ENCODE measurements at regions not wholly inside any gene's neighbourhood (a gene's known extent, or its start where the extent isn't known, plus 50 kb on each side); places are given as distances from the start of the nearest gene placed in this dataset.
"Not testable (repeated sequence)": the region's sequence is repeated elsewhere in the genome, so short reads cannot be mapped to it uniquely, and the experiment has no call there.

GRCh38 chr9:76964612-76965011, 54.8 kb upstream of the FOXB2 start:
- POLR2A ChIA-PET = no interaction called here
- TF ChIP-seq CTCF (IDR thresholded peaks at IDR 0.05; ENCODE audit: insufficient read depth, low read length, missing control alignments) = no peak
- DNase-seq (ENCODE audit: low read depth, low spot score) = no peak

GRCh38 chr9:76962732-76963131, 56.7 kb upstream of the FOXB2 start:
- ChIA-PET POLR2A (no interaction called here), CTCF (interaction anchor here (2.1 kb wide), 1 partner anchor 153 kb away, joined by 7 read pairs; no protein-coding TSS in a partner anchor)
- TF ChIP-seq CTCF (IDR thresholded peaks at IDR 0.05; ENCODE audit: insufficient read depth, low read length, missing control alignments) = no peak
- no peak for DNase-seq (ENCODE audit: low read depth, low spot score)
- H3K4me3 ChIP-seq (ENCODE audit: low read depth, low read length) = no peak overlapping the region

More at GRCh38 chr9:76964612-76965011, 54.8 kb upstream of the FOXB2 start:
- CTCF ChIA-PET = interaction anchor here (2.1 kb wide), 1 partner anchor 155 kb away, joined by 7 read pairs; no protein-coding TSS in a partner anchor
- H3K4me3 ChIP-seq (ENCODE audit: low read depth, low read length) = no peak overlapping the region

GRCh38 chr9:76957258-76957657, 51.3 kb upstream of the PRUNE2 start:
- no peak overlapping the region for H3K4me3 ChIP-seq (ENCODE audit: low read depth, low read length)
- ChIA-PET POLR2A (no interaction called here), CTCF (no interaction called here)
- no peak for TF ChIP-seq CTCF (IDR thresholded peaks at IDR 0.05; ENCODE audit: insufficient read depth, low read length, missing control alignments)
- no peak for DNase-seq (ENCODE audit: low read depth, low spot score)

GRCh38 chr9:76956371-76956770, 50.5 kb upstream of the PRUNE2 start:
- H3K4me3 ChIP-seq (ENCODE audit: low read depth, low read length); CTCF ChIA-PET; DNase-seq (ENCODE audit: low read depth, low spot score); POLR2A ChIA-PET: not testable (repeated sequence)
